ENCODE measurements at regions not wholly inside any gene's neighbourhood (a gene's known extent, or its start where the extent isn't known, plus 50 kb on each side); places are given as distances from the start of the nearest gene placed in this dataset.

DNA sequence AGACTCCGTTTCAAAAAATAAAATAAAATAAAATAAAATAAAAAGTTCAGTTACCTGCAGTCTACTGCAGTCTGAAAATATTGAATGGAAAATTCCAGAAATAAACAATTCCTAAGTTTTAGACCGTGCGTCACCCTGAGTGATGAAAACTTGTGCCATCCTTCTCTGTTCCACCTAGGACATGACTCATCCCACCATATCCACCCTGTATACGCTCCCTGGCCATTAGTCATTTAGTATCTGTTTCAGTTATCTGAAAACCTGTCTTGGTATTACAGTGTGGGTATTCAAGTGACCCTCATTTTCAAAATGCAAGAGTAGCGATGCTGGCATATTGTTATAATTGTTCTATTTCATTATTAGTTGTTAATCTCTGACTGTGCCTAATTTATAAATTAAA is 51.8 kb upstream of the TEX48 start:
- no peak overlapping the region for H3K27ac Mint-ChIP-seq
- no peaks in the 10 kb centered on the region for H3K27me3 Mint-ChIP-seq
- no peaks in the 10 kb centered on the region for H3K9me3 Mint-ChIP-seq
- peaks cover 14% of the 10 kb centered on the region for H3K4me1 Mint-ChIP-seq
- peak; percentile 64 for ATAC-seq
- no peak overlapping the region for H3K4me3 Mint-ChIP-seq
- no peaks in the 10 kb centered on the region for H3K36me3 Mint-ChIP-seq

DNA sequence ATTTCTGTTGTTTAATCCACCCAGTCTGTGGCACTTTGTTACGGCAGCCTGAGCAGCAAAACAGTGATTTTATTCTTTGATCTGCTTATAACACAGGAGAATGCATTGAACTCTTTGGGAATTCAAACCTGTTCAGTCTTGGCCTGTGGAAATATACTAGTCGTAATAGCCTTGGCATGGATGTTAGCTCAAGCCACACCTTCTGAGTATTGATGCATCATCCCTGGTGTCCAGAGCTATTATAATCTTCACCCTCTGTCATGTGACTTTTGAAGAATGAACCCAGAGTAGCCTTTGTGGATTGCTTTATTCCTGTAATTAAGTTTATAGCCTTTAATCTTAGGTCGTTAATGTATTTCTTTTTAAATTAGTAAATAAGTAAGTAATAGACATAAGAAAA is 50.8 kb upstream of the TEX48 start:
- H3K27ac Mint-ChIP-seq = no peak overlapping the region
- peaks cover 4% of the 10 kb centered on the region for H3K9me3 Mint-ChIP-seq
- no peaks in the 10 kb centered on the region for H3K27me3 Mint-ChIP-seq
- no peak for ATAC-seq
- H3K4me3 Mint-ChIP-seq = no peak overlapping the region
- H3K4me1 Mint-ChIP-seq = peaks cover 8% of the 10 kb centered on the region
- H3K36me3 Mint-ChIP-seq = no peaks in the 10 kb centered on the region
